CD4-positive, alpha-beta T cell treated with Interleukin-4 for 4 hours (primary cell): ENCODE measurements at regions not wholly inside any gene's neighbourhood (a gene's known extent, or its start where the extent isn't known, plus 50 kb on each side); places are given as distances from the start of the nearest gene placed in this dataset.
"Not testable (repeated sequence)": the region's sequence is repeated elsewhere in the genome, so short reads cannot be mapped to it uniquely, and the experiment has no call there.

Source experiments
- DNase-seq: peaks from one replicate; pipeline ENCODE4 v3.0.0-alpha.2; 2020

DNA sequence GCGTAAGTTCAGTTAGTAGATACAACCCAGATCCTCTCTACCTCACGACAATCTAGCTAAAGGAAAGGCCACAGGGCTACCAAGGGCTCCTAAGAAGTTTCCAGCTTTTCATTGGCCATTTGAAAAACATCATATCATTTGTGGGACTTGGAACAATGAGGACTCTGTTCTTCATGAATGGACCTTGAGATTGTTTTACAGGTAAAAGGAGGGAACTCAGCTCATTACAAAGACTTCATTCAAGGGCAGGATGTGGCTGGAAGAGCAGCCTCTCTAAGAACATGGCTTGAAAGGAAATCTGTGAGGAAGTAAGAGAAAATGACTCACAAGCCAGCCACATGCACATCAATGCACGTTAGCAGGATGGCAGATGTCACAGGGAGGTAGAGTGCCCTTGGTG lies 105.9 kb upstream of the SLC7A11 start:
- DNase-seq: no peak

DNA sequence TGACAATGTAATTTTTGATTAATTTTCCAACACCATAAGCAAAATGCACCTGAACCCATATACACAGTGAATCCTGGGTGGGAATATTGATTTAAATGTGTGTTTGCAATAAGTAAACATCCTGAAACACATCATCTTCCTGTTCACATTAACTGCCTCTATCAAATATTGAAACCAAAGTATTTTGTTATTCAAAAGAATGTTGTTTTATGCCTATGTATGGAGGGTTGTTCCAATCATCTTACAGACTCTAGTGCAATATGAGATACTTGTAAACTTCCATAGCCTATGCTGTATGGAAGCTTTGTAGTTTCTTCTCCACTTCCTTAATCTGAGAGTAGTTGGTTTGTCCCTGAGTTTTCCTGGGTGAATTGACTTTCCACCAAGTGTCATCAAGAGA lies 105.4 kb upstream of the SLC7A11 start:
- no peak for DNase-seq

DNA sequence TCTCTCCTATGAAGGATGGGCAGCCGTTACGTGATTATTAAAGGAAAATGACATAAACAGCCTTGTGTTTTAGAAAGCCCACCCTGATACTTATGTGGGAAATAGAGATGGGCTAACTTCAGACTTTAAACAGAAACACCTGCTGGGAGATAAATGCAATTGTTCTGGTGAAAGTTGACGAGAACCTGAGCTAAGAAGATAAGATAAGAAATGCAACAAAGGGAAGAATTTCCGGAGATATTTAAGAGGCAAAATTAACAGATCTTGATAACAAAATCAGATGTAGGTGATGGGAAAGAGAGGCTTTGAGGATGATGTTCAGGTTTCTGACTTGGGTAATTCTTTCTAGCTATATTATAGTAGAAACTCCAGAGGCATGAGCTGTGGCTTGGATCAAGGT lies 102.7 kb upstream of the SLC7A11 start:
- DNase-seq: no peak

DNA sequence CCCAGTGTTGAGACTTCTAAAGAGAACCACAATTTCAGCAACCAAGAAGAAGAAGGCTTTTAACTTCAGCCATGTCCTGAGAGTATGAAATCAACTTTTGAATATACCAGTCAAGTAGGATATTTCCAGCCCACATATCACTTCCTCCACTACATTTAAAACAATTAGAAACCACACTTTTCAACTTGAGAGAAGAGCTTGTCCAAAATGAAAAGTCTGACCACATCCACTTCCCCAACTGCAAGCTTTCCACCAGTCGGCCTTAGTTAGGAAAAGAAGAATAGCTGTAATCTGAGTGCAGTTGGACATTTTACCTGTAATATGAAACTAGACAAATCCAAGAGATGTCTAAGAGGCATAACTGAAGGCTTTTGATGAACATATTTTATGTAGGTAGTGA lies 101.9 kb upstream of the SLC7A11 start:
- no peak for DNase-seq

DNA sequence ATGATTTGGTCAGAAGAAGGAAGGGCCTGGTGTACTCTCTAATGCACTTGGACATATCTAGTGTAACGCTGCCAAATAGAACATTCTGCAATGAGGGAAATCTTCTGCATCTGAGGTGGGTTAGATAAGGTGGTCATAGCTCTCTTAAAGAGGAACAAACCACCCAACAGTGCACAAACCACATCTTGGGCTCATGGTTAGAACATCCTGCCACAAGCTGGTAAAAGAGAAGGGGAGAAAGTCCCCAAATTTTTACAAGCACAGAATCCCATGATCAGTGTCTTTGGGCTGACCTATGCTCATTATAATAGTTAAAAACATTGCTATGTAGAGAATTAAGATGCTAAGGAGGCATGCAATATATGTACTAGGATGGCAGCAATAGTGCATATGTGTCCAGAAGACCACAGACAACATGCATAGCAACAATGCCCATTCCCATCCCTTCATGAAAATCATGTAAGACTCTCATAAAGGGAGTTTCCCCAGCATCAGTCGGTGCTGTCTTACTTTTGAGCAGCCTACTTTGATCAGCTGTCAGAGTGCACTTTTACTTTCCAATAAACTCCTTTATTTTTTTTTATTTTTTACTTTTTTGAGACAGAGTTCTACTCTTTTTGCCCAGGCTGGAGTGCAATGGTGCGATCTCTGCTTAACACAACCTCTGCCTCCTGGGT lies 99.7 kb upstream of the SLC7A11 start:
- DNase-seq: no peak

DNA sequence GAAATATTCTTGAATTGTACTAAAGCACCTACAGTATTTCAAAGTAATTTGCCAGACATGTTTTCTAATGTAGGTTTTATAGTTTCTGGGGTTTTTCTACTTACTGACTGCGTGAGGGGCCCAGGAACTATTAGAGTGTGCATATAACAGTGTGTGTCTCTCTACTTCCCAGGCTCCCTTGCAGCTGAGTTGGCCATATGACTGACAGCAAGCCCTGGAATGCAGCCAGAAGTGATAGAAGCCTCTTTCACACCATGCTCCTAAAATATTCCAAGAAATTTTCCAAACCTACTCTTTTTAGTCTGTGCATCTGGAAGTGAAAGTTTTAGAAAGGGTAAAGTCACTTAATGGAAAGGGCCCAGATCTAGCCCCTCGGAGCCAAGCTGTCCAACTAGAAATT lies 96.7 kb upstream of the SLC7A11 start:
- no peak for DNase-seq

DNA sequence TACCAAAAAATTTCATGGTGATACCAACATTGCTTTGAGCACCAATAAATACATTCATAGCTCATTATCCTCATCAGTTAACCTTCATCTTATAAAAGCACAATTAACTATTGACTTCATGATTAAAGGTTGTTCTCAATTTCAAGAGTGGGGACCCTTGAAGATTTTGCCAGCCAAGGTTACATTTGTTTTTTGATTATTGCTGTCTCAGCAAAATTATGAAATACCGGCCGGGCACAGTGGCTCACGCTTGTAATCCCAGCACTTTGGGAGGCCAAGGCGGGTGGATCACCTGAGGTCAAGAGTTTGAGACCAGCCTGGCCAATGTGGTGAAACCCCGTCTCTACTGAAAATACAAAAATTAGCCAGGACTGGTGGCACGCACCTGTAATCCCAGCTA lies 96.1 kb upstream of the SLC7A11 start:
- not testable (repeated sequence) for DNase-seq

DNA sequence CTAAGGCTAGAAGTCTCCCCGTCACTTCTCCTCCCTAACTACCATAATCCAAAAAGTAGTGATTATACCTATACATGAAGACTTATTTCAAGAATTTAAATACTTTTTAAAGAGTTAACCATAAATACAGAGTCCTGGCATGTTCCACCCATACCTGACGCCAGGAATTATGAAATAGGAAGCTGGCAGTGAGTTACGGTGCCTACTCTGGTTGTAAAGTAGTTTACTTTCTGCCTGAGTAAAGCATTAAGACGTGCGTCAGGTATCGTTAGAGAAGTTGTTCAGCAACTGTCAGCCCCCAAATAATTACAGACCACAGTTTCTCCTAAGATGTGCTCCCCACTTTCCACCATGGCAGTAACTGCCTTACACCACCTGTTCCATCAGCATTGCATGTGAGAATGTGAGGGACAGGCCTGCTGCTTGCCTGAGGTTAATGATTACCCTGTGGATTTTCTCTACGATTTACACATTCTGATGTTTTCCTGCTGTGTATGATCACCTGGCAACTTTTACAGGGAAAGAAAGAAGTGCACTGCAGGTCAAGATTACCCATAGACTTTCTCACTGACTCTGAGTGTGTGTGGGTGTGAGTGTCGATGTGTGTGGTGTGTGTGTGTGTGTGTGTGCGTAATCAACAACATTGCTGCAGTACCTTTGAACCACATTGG lies 92.3 kb upstream of the SLC7A11 start:
- no peak for DNase-seq

DNA sequence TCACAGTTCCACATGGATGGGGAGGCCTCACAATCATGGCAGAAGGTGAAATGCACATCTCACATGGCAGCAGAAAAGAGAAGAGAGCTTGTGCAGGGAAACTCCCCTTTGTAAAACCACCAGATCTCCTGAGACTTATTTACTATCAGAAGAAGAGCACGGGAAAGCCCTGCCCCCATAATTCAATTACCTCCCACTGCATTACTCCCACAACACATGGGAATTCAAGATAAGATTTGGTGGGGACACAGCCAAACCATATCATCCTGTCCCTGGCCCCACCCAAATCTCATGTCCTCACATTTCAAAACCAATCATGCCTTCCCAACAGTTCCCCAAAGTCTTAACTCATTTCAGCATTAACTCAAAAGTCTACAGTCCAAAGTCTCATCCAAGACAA lies 90.3 kb upstream of the SLC7A11 start:
- DNase-seq: not testable (repeated sequence)

DNA sequence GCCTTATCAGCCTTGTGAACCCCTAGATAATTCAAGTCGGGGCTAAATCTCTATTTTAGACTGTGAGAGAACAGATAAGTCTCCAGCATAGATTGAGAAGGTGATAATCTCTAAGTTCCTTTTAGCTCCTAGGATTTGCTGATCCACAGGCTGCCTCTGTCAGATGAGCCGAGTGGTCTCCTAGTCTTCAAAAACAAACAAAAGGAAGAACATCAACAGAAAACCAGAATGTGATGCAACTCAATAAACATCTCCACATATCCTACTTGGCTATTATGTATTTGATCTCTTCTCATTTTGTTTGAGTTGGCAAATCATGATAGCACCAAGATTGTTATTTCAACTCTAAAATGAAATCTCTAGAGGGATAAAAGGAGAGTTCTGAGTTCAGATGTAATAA lies 88.4 kb upstream of the SLC7A11 start:
- DNase-seq: no peak

DNA sequence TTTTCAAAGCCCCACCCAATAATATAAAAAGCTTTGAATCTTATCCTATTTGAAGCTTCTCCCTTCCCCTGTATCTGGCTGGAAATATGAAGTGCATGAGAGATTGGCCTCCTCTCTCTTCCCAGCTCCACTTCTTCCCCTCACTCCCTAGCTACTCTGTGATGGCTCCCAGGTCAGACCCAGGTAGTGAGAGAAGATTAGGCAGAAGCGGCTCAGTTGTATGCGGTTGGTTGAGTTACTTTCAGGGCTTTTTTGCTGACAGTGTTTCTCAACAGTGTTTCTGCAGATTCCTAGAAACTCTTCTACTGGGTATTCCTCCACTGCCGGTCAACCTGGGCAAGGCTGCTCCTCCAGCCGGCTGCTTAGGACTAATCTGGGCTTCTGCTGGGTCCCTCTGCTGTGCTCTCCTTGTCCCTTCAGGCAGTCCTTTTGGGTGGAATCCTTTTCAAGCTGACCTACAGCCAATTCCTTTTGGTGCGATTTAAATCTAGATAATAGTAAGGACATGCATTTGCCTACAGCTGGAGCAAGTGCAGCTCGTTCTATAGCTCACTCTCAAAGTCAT lies 87.4 kb upstream of the SLC7A11 start:
- DNase-seq: no peak

DNA sequence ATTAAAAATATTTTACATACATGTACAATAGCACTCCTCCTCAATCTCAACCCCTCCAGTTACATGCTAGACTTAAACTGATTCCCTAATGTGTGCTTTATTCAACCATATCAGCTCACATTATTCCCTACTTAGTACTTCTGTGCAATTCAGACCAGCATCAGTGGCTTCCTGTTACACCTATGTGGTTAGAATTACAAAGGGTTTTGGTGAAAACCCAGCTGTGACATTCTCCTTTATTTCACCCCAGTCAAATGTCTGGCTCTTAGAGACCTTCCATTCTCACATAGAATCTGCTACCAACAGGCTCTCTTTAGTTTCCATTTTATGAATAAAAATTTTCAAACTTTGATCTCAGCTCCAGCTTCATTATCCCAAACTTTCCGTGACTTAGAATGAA lies 85.2 kb upstream of the SLC7A11 start:
- DNase-seq: no peak

DNA sequence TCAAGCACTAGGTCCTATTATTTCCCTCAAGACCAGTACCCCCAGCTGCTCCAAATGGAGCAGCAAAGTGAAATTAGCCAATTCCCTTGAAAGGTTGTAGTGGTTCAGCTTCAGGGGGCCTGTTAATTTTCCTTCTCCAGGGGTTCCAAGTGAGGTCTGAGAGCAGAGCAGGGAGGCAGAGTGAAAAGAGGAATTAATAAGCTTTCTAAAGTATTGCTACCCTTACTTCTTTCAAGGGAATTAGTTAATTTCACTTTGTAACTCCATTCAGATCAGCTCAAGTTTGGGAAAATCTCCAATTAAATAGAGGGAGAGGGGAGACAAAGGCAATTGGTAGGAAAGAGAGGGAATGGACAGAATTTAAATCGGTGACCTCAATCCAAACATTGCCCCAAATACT lies 78.7 kb upstream of the SLC7A11 start:
- no peak for DNase-seq

DNA sequence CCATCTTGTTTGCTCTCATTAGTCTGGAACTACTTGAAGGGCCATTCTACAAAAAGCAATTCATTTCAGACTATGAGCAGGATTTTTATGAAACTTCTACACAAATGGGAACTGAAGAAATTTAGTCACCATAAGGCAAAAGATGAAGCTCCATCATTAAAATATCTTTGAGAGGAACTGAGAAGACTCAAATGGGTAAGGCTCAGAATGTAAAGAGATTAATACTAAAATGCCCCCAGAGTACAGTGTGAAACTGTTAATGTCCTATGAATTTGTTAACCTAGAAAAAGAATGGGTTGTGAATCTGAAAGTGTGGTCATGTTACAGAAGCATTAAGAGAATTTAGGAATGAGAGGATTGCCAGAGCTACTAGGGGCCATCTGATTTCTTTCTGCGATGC lies 77.9 kb upstream of the SLC7A11 start:
- DNase-seq: no peak

DNA sequence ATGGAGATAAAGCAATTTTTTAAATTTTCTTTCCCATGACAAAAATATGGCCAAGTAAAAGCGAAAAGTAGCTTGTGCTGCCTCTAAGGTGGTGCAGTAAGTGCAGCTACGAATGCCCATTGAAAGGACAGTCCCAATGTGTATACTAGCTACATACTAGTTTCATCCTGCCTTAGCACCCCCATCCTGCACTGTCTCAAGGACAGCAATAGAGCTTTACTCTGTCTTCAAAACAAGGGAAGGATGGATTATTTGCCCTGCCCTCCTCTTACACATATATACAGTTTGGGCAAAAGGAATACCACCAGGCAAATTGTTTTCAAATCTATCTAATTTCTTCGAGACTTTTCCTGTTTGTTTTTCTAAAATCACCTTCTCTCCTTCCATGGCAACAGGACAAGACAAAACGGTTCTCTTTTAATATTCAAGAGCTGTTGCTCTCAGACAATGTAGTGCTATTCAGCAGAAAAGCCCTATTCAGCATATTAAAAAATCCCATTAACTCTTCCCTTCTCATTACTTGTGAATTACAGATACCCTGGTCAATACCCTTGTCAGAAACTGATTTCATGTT lies 75.1 kb upstream of the SLC7A11 start:
- DNase-seq: no peak

DNA sequence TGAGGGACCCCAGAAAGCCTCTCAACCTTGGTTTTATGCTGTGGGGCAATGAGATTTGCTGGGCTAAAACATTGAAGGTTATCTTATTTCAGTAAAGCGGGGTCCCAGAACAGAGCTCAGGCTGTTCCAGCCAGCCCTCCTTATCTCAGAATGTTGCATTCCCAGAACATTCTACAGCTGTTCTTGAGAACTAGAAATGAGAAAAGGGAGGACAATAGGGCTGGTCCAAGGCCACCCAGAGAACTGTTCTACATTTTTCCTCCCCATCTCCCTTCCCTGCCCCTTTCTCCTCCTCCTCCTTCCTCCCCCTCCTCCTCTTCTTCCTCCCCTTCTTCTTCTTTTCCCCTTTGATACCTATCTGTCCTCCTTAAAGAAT lies 70.4 kb upstream of the SLC7A11 start:
- no peak for DNase-seq

DNA sequence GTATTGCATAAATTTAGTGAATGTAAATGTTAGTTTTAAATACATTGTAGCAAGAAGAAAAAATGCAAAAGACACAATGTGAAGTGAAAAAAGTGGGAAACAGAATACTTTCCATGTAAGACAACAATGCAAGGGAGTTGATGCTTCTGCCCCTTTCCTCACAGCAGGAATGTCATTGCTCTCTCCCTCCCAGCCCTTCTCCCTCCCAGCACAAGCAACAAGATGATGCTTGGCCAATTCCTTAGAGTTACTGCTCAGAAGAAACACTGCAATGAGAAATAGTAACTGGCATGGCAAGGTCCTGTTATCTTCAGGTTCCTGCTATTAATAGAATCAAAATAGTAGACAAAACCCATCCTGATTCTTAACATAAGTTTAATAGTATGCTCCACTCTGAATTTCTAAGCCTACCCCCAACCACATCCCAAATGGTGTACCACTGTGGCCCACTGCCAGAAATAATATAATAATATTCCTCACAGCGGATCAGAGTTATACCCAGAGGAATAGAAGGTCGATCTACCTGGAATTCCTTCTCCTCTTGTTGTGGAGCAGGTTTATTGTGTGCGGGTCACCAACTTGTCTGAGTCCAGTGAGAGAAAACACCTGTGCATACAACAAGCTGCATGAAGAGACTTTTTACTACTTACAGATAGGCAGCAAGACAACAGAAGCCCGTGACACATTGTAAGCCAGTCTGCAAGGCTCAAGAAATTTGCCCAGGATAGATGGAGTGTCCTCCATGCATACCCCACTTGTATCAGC lies 69.8 kb upstream of the SLC7A11 start:
- no peak for DNase-seq

DNA sequence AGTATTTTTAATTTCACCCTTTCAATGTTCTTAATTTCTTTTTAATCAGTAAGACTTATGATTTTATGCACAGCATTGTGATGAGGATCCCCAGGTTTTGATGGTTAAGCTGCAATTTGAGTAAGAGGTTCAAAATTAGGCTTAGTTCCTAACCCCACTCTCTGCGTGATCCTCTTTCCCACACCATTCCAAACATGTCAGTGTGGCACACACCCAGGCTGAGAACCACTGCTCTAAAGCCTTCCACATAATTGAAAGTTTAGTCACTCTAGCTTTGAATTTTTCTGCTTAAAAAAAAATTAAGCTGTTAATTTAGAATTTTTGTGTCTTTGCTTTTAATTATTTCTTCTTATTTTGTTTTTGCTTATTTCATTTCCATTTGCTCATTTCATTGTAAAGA lies 68.8 kb upstream of the SLC7A11 start:
- no peak for DNase-seq

DNA sequence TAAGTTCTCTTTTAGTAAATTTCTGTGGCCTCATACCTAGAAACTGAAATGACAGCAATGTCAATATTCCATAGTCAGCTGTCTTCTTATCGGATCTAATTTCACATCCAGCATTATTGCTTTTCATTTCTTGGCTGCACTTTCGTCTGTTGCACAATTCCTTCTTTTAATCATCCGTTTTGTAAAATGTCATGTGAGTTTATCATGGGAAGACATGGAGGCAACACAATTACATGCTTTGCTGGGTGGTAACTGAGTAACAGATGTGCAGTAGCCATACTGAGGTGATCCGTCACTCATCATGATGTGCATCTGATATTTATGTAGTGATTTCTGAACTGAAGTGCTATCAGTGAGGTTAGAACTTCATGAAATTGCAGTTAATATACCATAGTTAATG lies 68.3 kb upstream of the SLC7A11 start:
- no peak for DNase-seq

DNA sequence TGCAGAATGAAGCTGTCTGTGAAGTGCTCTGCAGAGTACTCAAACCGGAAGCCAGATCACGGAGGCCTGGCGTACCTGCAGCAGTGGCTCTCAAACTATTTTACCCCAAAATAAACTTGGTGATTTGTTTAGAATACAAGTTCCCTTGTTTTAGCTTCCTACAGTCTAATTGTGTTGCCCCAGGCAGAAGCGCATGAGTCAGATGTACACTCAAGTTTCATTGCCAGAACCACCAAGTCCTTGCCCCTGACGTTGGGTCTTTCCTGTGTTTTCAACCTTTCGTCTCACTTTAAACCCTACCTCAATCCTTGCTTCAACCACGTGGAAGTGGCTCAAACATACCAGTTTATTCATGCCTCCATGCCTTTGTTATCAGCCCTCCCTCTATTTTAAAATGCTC lies 66.2 kb upstream of the SLC7A11 start:
- DNase-seq: no peak

DNA sequence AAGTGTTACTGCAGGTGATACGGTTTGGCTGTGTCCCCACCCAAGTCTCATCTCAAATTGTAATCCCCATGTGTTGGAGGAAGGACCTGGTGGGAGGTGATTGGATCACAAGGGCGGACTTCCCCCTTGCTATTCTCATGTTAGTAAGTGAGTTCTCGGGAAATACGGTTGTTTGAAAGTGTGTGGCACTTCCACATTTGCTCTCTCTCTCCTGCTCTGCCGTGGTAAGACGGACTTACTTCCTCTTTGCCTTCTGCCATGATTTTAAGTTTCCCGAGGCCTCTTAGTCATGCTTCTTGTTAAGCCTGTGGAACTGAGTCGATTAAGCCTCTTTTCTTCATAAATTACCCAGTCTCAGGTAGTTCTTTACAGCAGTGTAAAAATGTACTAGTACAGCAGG lies 65.2 kb upstream of the SLC7A11 start:
- peak; percentile 34 for DNase-seq

DNA sequence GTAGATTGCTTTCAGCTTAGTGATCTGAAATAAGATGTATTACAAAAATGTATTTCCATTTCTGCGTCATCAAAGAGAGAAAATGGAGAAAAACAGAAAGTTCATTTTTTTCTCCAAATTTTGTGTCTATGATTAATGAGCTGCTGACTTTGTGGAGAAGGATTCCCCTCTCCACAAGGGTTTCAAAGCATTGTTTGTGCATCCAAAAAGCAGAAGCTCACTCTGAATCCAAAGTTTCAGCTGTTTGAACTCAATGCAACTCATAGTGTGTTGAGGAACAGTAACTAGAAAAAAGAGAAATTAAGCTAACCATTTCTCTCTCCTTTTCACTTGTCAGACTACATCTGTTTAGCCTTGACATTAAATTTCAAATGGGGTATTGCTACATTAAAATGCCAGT lies 62.9 kb upstream of the SLC7A11 start:
- DNase-seq: peak; percentile 1

DNA sequence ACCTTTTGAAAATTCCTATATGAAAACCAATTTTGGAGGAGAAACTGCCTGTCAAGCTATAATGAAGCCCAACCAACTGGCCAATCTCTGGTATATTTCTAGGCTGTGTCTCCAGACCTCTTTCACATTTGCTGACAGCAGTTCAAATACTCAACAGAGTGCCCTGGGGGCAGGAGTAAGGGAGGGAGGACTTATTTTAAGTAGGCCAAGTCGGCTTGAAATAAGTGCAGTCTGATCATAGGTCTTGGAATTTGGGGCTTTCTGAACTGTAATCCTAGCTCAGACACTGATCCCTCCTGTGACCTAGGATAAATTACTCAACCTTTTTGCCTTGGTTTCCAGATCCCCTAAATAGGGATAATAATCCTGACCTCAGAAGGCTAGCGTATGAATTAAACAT lies 59.4 kb upstream of the SLC7A11 start:
- no peak for DNase-seq

DNA sequence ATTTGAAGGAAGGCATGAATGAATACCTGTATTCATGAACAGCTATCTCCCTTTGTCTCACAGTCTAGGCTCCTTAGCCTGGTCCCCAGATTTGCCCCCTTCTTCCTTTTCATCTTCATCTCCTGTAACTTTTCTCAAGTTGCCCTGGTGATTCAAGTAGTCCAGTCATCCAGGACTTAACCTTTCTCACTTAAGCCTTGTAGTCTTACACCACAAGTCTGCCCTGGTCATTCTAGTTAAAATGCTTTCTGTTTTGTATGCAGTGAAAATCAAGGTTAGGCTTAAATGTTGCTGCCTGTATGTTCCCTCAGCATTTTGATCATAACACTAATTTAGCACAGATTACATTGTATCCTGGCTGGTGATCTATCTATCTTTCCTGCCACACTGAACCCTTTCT lies 58.5 kb upstream of the SLC7A11 start:
- DNase-seq: no peak
